Choroid plexus epithelial cell (primary cell): ENCODE measurements at regions not wholly inside any gene's neighbourhood (a gene's known extent, or its start where the extent isn't known, plus 50 kb on each side); places are given as distances from the start of the nearest gene placed in this dataset.
"Not testable (repeated sequence)": the region's sequence is repeated elsewhere in the genome, so short reads cannot be mapped to it uniquely, and the experiment has no call there.

Experiments
- DNase-seq: peaks from one replicate; pipeline ENCODE4 v3.0.0-alpha.2; 2010; ENCODE audit warnings: low read depth
- H3K4me3 ChIP-seq: 2 replicates; pipeline ENCODE4 v1.5.1; 2011; ENCODE audit warnings: low read depth, mild to moderate bottlenecking, control low read depth, low read length, moderate library complexity
- CTCF ChIP-seq: conservative IDR thresholded peaks from 2 replicates; pipeline ENCODE4 v1.5.1; 2011; ENCODE audit warnings: low read depth, mild to moderate bottlenecking, control low read depth, inconsistent platforms, low read length, moderate library complexity

GRCh38 chr2:186977433-186978045, 128.6 kb upstream of the ZSWIM2 start:
- no peak for TF ChIP-seq CTCF
- DNase-seq: no peak
- no peak overlapping the region for H3K4me3 ChIP-seq

DNA sequence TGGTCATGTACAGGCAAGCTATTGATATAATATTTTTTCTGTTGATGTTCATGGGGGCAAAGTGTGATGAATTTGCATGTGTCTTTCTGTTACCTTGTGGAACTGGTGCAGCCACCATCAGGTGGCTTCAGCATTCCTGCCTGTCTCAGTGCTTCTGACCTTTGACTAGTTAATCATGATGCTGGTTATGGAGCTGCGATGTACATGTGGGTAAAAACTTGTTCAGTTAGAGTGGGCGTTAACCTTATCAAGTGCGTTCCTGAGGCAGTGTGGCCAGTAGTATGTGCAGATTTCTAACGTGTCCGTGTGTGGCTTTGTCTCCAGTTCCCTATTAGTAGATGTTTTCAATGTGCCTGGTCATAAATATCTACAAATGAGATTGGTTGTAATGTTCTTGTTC, 127.4 kb upstream of the ZSWIM2 start:
- no peak overlapping the region for H3K4me3 ChIP-seq
- no peak for DNase-seq
- TF ChIP-seq CTCF: no peak

DNA sequence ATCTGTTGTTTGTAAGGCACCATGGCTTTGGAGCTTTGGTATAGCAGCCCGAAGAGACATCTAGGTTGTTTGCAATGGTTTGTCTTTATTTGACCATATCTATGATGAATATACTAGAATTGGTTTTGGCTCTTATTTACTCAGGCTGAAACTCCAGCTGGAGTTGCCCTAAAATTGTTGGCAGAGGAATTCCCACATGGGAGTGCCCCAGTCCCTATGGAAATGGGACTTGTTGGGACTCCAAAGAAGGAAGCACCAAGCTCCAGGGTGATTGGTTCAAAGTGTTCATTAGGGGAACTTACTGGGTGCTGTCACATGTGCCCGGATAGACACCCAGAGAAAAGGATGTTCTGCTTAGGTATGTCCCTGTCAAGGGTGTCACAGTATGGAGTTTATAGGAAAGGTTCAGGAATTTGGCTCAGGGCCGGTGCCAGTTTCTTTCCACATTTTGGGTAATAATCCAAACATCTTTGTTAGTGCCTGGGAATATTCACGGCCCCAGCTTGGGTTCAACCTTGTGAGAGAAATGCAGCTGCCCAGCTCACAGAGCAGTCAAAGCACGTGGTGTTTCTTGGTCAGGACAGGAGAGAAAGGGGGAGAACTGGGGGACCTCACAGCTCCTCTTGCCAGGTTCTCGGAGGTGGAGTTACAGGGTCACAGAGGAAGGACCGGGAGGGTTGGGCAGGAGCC, 123.5 kb upstream of the ZSWIM2 start:
- DNase-seq: no peak
- no peak overlapping the region for H3K4me3 ChIP-seq
- no peak for TF ChIP-seq CTCF

DNA sequence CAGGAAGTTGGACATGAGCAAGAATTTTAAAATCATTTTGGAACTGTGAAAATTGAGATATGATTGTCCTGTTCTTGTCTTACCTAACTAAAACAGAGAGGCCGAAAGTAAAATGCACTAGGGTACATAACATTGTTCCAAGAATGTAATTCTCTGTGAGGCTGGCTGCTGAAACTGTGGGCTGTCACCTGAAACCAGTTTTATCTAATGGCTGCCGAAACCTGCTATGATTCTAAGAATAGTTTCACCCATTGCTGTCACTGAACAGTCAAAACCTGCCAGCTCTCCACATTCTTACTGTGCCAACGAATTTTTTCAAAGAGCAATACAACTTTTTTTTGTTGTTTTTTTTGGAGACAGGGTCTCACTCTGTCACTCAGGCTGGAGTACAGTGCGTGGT, 119.3 kb upstream of the ZSWIM2 start:
- H3K4me3 ChIP-seq: no peak overlapping the region
- TF ChIP-seq CTCF: no peak
- DNase-seq: no peak

- TF ChIP-seq CTCF: no peak
- no peak overlapping the region for H3K4me3 ChIP-seq
- no peak for DNase-seq
Measured at GRCh38 chr2:186966015-186966414, 117.0 kb upstream of the ZSWIM2 start.

DNA sequence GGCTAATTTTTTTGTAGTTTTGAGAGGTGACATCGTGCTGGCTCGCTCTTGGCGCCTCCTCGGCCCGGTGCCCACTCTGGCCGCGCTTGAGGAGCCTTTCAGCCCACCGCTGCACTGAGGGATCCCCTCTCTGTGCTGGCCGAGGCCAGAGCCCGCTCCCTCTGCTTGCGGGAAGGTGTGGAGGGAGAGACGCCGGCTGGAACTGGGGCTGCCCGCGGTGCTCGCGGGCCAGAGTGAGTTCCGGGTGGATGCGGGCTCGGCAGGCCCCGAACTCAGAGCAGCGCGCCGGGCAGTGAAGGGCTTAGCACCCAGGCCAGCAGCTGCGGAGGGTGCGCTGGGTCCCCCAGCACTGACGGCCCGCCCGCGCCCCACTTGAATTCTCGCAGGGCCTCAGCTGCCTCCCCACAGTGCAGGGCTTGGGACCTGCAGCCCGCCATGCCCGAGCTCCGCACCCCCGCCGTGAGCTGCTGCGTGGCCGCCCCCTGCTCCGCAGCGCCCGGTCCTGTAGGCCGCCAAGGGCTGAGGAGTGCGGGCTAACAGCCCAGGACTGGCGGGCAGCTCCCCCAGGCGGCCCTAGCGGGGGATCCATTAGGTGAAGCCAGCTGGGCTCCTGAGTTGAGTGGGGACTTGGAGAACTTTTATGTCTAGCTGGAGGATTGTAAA, 113.2 kb upstream of the ZSWIM2 start:
- no peak overlapping the region for H3K4me3 ChIP-seq
- no peak for DNase-seq
- TF ChIP-seq CTCF: no peak

- DNase-seq, H3K4me3 ChIP-seq: not testable (repeated sequence)
Measured at GRCh38 chr2:186960241-186960640, 111.3 kb upstream of the ZSWIM2 start.
